Activated CD4-positive, alpha-beta T cell treated with anti-CD3 and anti-CD28 coated beads, Interleukin-2, amount 10 ng/mL, durations not matched to agents 24 days and 14 days (primary cell): ENCODE measurements at regions not wholly inside any gene's neighbourhood (a gene's known extent, or its start where the extent isn't known, plus 50 kb on each side); places are given as distances from the start of the nearest gene placed in this dataset.

ENCODE experiments used
- DNase-seq: peaks from one replicate; pipeline ENCODE4 v3.0.0; 2022
- H3K27ac Mint-ChIP-seq: one replicate; pipeline ENCODE4 v1.8.0; 2022; ENCODE audit warnings: mild to moderate bottlenecking, mixed read lengths
- H3K27me3 Mint-ChIP-seq: one replicate; pipeline ENCODE4 v1.8.0; 2022; ENCODE audit warnings: mixed read lengths
- H3K36me3 Mint-ChIP-seq: one replicate; pipeline ENCODE4 v1.8.0; 2022; ENCODE audit warnings: low read depth, mild to moderate bottlenecking, mixed read lengths
- H3K4me1 Mint-ChIP-seq: one replicate; pipeline ENCODE4 v1.8.0; 2021; ENCODE audit warnings: mixed read lengths
- H3K4me3 Mint-ChIP-seq: one replicate; pipeline ENCODE4 v1.8.0; 2022; ENCODE audit warnings: mild to moderate bottlenecking, moderate library complexity, mixed read lengths
- H3K9me3 Mint-ChIP-seq: one replicate; pipeline ENCODE4 v1.8.0; 2021; ENCODE audit warnings: mixed read lengths
- intact Hi-C: fragments of 100-400 bp; cut with micrococcal nuclease; formaldehyde crosslinking; loops from one replicate; pipeline ENCODE4 v1.15.1; 2023

DNA sequence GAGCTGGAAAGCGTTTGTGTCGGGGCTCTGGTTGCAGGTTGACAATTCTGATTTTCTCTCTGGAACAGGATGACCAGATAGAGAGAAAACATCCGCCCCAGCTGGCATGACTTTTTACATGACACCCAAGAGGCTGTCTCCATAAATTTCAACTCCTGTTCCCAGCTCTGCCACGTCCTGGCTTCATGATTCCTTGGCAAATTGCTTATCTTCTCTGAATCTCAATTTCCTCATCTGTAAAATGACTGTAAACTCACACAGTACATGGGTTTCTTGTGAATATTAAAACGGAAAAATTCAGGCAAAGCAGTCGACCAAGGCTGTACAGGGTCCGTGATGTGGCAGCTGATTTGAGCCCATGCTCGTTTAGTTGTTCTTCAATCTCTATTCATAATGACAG, 572.7 kb downstream of the AJAP1 start:
- intact Hi-C loops = no loop called here
- H3K27ac Mint-ChIP-seq = no peak overlapping the region

DNA sequence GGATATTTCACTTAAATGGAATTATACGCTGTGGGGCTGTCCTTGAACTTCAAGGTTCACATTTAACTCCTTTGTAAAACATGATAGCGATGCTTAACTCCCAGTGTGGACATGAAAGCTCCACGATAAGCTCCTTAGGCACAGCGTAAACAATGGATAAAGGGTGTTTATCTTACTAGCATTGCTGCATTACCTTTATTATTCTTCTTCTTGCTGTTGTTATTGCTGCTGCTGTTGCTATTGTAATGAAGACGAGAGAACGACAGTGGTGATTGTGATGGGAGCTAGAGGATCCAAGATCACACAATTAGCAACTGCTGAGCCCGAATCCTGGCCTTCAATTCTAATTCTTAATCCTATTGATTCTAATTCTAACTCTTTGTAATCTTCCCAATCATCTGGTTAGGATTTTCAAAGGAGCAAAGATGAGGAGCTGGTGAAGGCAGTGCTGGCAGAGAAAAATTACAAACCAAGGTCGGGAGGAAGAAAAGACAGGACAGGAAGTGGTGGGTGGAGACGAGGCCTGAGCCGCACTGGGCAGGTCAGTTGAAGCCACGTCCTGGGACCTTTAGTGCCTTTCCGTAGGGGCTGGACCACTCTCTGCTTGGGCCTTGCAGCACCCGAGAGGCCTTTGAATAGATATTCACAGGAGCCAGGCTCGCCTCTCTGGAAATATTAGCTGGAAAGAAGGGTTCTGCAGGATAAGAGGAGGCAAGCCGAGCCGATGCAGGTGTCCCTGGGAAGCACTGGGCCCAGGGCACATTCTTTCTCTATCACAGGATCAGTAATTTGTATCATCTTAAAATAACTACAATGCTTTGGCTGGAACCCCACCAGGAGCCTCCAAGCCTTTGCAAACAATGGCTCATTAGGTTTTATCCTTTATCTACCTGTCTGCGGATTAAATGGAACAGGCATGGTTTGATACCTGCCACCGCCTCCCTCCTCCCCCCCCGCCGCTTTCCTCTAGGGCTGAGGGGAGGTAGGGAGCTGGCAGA, 571.6 kb downstream of the AJAP1 start:
- Mint-ChIP-seq H3K27ac (no peak overlapping the region), H3K4me1 (no peaks in the 10 kb centered on the region), H3K36me3 (no peaks in the 10 kb centered on the region), H3K27me3 (peaks cover 5% of the 10 kb centered on the region), H3K4me3 (no peak overlapping the region), H3K9me3 (no peaks in the 10 kb centered on the region)
- intact Hi-C loops = no loop called here
- no peak for DNase-seq

More for the DNA sequence above, 572.7 kb downstream of the AJAP1 start:
- H3K27me3 Mint-ChIP-seq = peaks cover 5% of the 10 kb centered on the region
- DNase-seq = no peak
- H3K9me3 Mint-ChIP-seq = no peaks in the 10 kb centered on the region
- H3K4me3 Mint-ChIP-seq = no peak overlapping the region
- no peaks in the 10 kb centered on the region for H3K36me3 Mint-ChIP-seq
- H3K4me1 Mint-ChIP-seq = no peaks in the 10 kb centered on the region

DNA sequence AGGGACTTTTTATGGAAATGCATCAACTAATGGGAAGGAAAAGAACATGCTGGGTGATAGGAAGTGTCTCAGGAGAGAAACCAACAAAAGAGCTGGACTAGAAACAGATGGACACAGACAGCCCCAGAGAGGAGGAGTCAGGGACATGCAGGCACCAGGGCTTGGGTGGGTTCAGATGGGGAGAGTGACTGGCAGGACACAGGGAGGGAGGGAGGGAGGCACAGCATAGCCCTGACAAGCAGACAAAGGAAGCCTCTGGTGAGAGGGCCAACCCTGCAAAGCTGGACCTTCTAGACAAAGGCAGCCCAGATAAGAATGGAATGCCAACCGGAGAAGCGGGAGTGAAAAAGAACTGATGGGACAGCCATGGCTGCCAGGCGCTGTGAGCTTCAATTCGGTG, 568.8 kb downstream of the AJAP1 start:
- Mint-ChIP-seq H3K9me3 (no peaks in the 10 kb centered on the region), H3K27ac (peak overlapping the region; percentile 23), H3K4me3 (no peak overlapping the region), H3K36me3 (no peaks in the 10 kb centered on the region), H3K27me3 (peaks cover 5% of the 10 kb centered on the region), H3K4me1 (no peaks in the 10 kb centered on the region)
- intact Hi-C loops = no loop called here
- DNase-seq = peak; percentile 35

DNA sequence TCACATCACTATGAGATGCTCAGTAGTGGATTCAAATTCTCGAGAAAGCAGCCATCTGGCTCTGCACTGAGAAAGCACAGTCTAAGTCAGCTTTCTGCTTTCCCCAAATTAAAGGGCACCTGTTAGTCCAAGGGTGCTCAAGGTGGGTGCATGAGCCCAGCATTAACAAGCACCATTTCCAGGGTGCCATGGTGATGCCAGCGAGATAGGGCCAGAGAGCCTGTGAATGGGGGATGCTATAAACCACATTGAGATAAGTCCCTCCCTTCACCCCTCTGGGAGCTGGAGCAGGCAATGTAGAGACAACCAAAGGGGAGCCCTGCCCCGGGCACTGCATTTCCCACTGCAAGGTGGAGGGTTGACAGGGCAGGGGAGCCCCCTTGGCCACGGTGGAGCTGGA, 568.2 kb downstream of the AJAP1 start:
- Mint-ChIP-seq H3K27ac (no peak overlapping the region), H3K4me1 (no peaks in the 10 kb centered on the region), H3K4me3 (no peak overlapping the region), H3K27me3 (peaks cover 3% of the 10 kb centered on the region), H3K9me3 (no peaks in the 10 kb centered on the region), H3K36me3 (no peaks in the 10 kb centered on the region)
- no peak for DNase-seq
- intact Hi-C loops = no loop called here

DNA sequence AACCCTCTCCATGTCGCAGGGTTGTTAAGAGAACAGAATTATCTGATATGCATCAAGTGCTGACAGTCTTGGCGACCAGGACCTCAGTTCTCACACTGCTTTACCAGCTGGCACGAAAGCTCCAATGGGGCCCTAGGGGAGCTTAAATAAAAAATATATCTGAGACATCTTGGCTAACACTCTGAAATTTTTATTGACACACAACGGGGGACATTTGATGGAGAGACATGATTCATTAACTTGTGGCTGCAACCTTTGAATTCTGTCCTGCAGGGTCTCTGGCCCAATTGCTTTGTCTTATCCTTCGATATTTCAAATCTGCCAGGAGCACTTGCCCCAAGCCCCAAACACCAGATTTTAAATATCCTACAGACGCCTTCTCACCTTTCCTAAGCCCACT, 567.0 kb downstream of the AJAP1 start:
- no peaks in the 10 kb centered on the region for H3K36me3 Mint-ChIP-seq
- intact Hi-C loops = no loop called here
- no peak overlapping the region for H3K4me3 Mint-ChIP-seq
- DNase-seq = peak; percentile 11
- peaks cover 3% of the 10 kb centered on the region for H3K27me3 Mint-ChIP-seq
- no peak overlapping the region for H3K27ac Mint-ChIP-seq
- no peaks in the 10 kb centered on the region for H3K9me3 Mint-ChIP-seq
- H3K4me1 Mint-ChIP-seq = no peaks in the 10 kb centered on the region

DNA sequence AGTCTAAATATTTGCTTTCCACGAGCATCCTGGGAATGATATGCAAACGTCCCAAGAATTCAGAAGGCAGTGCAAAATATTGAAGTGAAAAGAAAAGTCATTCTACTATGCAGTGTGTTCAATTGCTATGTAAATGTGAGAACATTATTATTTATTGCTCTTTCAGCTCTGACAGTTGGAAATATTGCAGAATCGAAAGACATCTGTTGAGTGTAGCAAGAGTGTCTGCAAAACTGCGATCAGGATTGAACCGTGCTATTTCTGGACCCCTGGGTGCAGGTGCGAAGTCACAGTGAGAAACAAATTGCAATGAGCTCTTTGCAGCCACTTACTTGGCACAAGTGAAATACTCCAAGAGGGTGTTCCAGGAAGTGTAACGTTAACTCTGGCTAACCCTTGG, 566.4 kb downstream of the AJAP1 start:
- intact Hi-C loops = no loop called here
- DNase-seq = no peak
- H3K4me1 Mint-ChIP-seq = no peaks in the 10 kb centered on the region
- H3K27ac Mint-ChIP-seq = no peak overlapping the region
- H3K9me3 Mint-ChIP-seq = no peaks in the 10 kb centered on the region
- H3K36me3 Mint-ChIP-seq = no peaks in the 10 kb centered on the region
- H3K4me3 Mint-ChIP-seq = no peak overlapping the region
- H3K27me3 Mint-ChIP-seq = peaks cover 3% of the 10 kb centered on the region

DNA sequence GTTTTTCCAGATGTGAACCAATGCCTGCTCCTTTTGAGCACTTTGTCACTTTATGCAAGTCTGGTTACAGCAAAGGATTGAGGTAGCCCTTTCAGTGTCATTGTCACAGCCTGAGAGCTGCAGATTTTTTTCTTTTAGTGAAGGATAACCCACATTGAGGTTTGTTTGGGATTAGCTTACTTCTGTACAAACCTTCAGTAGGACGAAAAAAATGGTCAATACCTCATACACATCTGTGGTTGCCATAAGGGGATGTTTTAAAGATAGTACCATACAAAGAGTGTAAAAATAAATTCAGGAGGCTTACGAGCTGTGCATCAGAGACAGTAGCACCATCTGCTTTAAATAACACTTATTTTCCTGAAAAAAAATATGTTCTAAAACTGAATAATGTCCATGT, 566.0 kb downstream of the AJAP1 start:
- Mint-ChIP-seq H3K27ac (no peak overlapping the region), H3K27me3 (peaks cover 2% of the 10 kb centered on the region), H3K9me3 (no peaks in the 10 kb centered on the region), H3K4me3 (no peak overlapping the region), H3K36me3 (no peaks in the 10 kb centered on the region), H3K4me1 (no peaks in the 10 kb centered on the region)
- intact Hi-C loops = no loop called here
- peak; percentile 10 for DNase-seq

DNA sequence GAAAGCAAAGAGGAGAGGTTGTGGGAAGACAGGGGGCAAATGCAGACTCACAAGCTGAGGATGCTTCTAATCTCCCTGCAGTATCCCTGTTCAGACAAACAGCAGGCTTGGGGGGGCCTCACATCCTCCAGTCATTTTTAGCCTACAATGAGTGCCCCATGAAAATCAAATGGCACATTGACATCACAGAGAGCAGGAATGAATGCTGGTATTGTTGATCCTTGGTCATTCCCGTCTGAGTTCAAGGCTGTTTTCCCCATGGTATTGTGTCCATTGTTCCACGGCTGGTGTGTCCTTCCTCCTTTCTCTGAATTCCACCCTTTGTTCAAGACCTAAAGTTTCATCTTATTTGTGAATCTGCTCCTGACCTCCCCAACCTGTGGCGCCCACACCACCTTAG, 545.6 kb downstream of the AJAP1 start:
- no peak for DNase-seq
- Mint-ChIP-seq H3K4me3 (no peak overlapping the region), H3K27me3 (no peaks in the 10 kb centered on the region), H3K4me1 (no peaks in the 10 kb centered on the region), H3K9me3 (no peaks in the 10 kb centered on the region), H3K27ac (peak overlapping the region; percentile 50), H3K36me3 (no peaks in the 10 kb centered on the region)
- intact Hi-C loops = no loop called here

DNA sequence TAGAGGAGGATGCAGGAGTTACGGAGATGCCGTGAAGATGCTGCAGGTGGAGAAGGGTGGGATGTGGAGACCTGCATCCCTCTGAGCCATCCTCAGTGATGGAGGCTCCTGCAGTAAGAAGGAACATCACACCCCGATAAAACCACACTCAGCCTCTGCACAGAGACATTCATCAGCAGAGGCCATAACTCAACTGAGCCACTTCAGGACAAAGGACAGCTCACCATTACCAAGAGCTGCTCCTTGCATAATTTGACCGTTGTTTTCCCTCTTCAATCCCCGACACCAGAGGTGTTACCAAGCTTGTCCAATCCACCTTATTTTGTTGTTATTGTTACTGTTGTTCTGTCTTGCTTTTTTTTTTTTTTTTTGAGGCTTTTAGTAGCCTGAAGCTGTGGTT, 543.9 kb downstream of the AJAP1 start:
- Mint-ChIP-seq H3K27ac (no peak overlapping the region), H3K9me3 (no peaks in the 10 kb centered on the region), H3K4me1 (no peaks in the 10 kb centered on the region), H3K4me3 (no peak overlapping the region), H3K27me3 (no peaks in the 10 kb centered on the region), H3K36me3 (no peaks in the 10 kb centered on the region)
- DNase-seq = no peak
- intact Hi-C loops = no loop called here

DNA sequence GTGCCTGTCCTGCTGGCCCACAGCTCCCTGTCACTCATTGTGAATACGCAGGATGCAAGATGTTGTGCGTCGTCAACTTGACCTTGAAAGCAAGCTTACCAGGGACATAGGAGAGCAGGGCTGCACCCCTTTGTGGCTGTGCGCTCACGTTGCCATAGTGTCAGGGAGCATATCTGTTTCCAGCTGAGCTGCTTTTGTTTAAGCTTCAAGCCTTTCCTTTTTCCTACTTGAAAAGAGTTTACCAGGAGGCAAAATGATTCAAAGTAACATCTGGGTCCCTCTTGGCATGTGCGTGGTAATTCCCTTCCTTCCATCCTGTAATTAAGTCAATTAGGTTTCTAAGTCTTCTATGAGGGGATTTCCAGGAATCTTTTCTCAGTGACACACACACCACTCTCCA, 537.1 kb downstream of the AJAP1 start:
- Mint-ChIP-seq H3K9me3 (no peaks in the 10 kb centered on the region), H3K27ac (no peak overlapping the region), H3K27me3 (no peaks in the 10 kb centered on the region), H3K36me3 (no peaks in the 10 kb centered on the region), H3K4me1 (no peaks in the 10 kb centered on the region), H3K4me3 (no peak overlapping the region)
- intact Hi-C loops = no loop called here
- DNase-seq = no peak

DNA sequence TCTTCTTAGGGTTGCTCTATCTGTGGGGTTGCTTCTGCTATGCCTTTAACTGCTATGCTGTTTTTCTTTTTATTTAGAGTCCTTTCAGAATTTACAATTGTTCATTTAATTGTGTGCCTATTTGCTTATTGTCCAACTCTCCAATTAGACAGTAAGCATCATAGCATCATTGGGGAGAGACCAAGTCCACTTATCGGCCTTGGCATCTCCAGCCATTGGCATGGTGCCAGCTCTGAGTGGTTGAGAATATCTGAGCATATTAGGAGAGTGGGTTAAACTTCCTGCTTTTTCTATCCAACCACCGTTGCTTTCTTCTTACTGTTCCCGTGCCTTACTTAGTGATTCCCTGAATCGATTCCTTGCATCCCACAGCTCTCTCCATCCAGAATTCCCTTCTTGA, 535.0 kb downstream of the AJAP1 start:
- Mint-ChIP-seq H3K4me3 (no peak overlapping the region), H3K9me3 (no peaks in the 10 kb centered on the region), H3K4me1 (no peaks in the 10 kb centered on the region), H3K27ac (no peak overlapping the region), H3K27me3 (no peaks in the 10 kb centered on the region), H3K36me3 (no peaks in the 10 kb centered on the region)
- DNase-seq = no peak
- intact Hi-C loops = no loop called here

DNA sequence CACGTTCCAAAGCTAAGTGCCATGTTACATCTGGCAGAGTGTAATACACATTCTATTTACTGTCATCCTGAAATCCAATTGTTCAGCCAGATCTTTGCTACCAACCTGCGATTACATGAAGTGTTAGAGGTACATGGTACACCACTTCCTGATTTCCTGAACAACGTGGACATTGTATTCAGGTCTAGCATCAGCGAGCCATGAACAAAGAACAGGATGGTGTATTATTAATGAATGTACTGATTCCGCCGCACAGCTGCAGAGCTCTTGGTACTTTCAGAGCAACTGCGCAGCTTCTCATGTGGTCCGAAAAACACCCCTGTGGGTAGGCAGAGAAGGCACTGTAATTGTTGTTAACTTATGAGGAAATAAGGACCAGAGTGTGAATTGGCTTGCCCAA, 511.4 kb downstream of the AJAP1 start:
- Mint-ChIP-seq H3K27me3 (no peaks in the 10 kb centered on the region), H3K4me1 (no peaks in the 10 kb centered on the region), H3K4me3 (no peak overlapping the region), H3K9me3 (no peaks in the 10 kb centered on the region), H3K27ac (no peak overlapping the region), H3K36me3 (no peaks in the 10 kb centered on the region)
- no peak for DNase-seq
- intact Hi-C loops = no loop called here

DNA sequence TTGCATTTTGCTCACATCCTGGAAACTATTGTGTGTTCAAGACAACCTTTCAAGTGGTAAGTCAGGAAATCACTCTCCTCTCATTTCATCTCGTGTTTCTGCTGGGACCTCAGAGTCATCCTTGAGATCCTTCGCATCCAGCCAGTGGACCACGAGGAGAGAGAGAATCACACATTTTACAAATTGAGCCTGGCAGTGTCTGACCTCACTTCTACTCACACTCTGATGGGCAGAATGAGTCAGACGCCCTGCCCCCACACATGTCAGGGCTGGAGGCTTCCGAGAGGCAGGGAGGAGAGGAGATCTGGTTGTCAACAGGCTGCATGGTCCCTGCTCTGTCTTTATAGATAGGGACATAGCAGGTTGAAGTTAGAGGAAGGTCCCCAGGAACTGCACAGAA, 509.7 kb downstream of the AJAP1 start:
- Mint-ChIP-seq H3K4me3 (no peak overlapping the region), H3K27ac (no peak overlapping the region), H3K27me3 (no peaks in the 10 kb centered on the region), H3K9me3 (peaks cover 6% of the 10 kb centered on the region), H3K4me1 (no peaks in the 10 kb centered on the region), H3K36me3 (no peaks in the 10 kb centered on the region)
- no peak for DNase-seq
- intact Hi-C loops = no loop called here

DNA sequence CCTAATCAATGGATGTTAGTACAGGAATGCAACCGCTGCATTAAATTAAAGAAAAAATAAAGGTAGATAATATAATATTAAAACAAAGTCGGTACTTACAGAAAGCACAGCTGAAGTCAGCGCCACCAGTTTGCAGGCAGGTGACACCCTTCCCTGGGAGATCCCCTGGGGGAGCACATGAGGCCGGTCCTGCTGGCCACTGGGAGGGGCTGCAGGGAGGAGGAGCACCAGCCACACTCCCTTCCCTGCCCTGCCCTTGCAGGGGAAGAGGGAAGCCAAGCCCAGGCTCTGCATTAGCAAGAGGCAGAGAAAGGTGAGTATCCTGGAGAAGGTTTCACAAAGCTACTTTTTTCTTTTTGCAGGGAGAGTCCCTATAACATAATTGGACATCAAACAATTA, 507.0 kb downstream of the AJAP1 start:
- Mint-ChIP-seq H3K27me3 (no peaks in the 10 kb centered on the region), H3K4me1 (no peaks in the 10 kb centered on the region), H3K4me3 (no peak overlapping the region), H3K36me3 (no peaks in the 10 kb centered on the region), H3K9me3 (peaks cover 6% of the 10 kb centered on the region), H3K27ac (no peak overlapping the region)
- intact Hi-C loops = no loop called here
- no peak for DNase-seq

DNA sequence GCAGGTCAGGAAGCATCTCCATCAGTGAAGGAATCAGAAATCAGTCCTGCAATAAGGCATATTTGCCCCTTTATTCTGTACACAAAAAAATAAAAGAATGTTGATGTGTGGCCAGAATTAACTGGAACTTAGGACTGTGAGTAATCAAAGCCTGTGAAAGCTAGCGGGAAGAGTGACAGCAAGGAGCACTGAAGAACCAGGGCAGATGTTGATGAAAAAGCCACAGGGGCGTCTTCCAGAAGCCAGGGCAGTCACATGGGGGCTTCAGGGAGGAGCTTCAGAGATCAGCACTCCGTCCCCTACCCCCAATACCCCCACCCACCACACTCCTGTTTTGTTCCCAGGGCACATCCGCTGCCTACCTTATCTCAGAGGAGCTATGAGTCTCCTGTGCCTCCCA, 502.8 kb downstream of the AJAP1 start:
- H3K4me1 Mint-ChIP-seq = no peaks in the 10 kb centered on the region
- DNase-seq = no peak
- intact Hi-C loops = no loop called here
- no peaks in the 10 kb centered on the region for H3K36me3 Mint-ChIP-seq
- H3K4me3 Mint-ChIP-seq = no peak overlapping the region
- no peaks in the 10 kb centered on the region for H3K27me3 Mint-ChIP-seq
- H3K27ac Mint-ChIP-seq = no peak overlapping the region
- peaks cover 6% of the 10 kb centered on the region for H3K9me3 Mint-ChIP-seq
